ENCODE measurements at regions not wholly inside any gene's neighbourhood (a gene's known extent, or its start where the extent isn't known, plus 50 kb on each side); places are given as distances from the start of the nearest gene placed in this dataset.

DNA sequence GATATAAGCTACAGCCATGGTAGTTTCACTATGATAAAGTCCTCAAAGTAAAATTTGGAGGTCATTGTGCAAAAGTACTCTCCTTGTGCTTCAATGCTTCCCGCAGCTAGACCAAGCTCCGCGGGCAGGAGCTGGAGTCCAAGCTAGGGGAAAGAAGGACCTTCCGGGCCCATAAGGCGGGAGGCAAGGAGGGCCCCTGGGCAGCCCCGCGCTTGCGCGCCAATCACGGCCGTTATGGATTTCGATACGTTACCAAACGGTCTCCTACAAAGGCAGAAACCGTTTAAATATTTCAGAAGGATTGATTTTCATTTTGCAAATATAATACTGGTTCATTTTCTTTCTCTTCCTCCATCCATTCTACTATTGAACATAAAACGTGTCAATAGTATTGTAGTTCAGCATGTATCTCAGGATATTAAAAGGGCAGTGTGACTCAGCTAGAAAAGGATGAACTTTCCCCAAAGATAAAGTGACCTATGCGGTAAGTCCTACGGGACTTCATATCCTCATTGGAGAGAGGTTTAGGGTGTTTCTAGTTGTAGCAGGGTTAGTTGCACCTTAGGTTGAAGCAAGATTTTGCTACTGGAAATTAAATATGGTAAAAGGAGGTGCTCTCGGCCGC, 128.0 kb downstream of the KIF20B start:
- Histone ChIP-seq H3K9me3 (replicated peaks) (no peaks in the 10 kb centered on the region), H3K4me1 (replicated peaks) (no peaks in the 10 kb centered on the region), H3K27ac (no peak overlapping the region), H3K27me3 (replicated peaks) (no peaks in the 10 kb centered on the region; the same call in 1 of the 2 replicates), H3K4me3 (no peak overlapping the region), H3K36me3 (no peaks in the 10 kb centered on the region)
- no peak for DNase-seq (ENCODE audit: low read depth in 1 of 2, low spot score in 2 of 2)

DNA sequence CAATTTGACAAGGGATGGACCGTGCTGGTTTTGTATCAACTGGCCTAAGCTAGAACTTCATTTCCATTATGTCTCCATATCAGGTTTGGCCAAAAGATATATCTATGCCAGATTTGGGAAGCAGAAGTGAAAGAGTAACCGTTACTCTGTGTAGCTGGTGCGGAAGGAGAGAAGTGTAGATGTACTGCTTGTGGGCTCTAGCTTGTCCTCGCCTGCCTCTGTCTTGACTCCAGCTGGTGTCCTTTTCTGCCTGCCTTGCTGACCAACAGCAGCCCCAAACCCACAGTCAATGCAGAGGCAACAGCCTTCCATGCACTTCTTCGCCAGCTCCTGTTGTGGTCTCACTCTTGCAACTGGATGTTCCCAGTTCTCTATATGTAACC, 128.5 kb downstream of the KIF20B start:
- no peaks in the 10 kb centered on the region for H3K9me3 ChIP-seq (replicated peaks)
- H3K36me3 ChIP-seq, result no peaks in the 10 kb centered on the region
- no peaks in the 10 kb centered on the region for H3K4me1 ChIP-seq (replicated peaks)
- no peaks in the 10 kb centered on the region; the same call in 1 of the 2 replicates for H3K27me3 ChIP-seq (replicated peaks)
- no peak overlapping the region for H3K27ac ChIP-seq
- no peak overlapping the region for H3K4me3 ChIP-seq
- DNase-seq (ENCODE audit: low read depth in 1 of 2, low spot score in 2 of 2), result no peak

- Histone ChIP-seq H3K9me3 (replicated peaks) (no peaks in the 10 kb centered on the region), H3K4me1 (replicated peaks) (no peaks in the 10 kb centered on the region), H3K27ac (no peak overlapping the region), H3K27me3 (replicated peaks) (no peaks in the 10 kb centered on the region; the same call in 1 of the 2 replicates), H3K36me3 (no peaks in the 10 kb centered on the region), H3K4me3 (no peak overlapping the region)
- DNase-seq (ENCODE audit: low read depth in 1 of 2, low spot score in 2 of 2), result no peak
Measured at GRCh38 chr10:89830624-89831023, 129.2 kb downstream of the KIF20B start.

DNA sequence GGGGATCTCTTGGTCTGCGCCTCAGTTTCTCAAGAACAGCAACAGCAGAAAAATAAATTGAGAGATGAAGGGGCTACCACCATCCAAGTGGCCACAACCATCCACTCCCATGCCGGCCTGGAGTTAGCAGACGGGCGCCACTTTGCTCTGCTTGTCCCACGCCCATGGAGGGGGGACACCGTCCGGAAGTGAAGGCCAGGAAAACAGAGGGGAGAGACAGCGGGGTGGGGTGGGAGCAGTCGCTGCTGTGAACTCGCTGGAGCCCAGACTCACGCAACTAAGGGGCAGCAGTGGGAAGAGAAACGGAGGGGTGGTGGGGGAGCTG, 135.4 kb downstream of the KIF20B start:
- Histone ChIP-seq H3K4me3 (no peak overlapping the region), H3K27ac (no peak overlapping the region), H3K4me1 (replicated peaks) (no peaks in the 10 kb centered on the region), H3K27me3 (replicated peaks) (no peaks in the 10 kb centered on the region; the same call in 1 of the 2 replicates), H3K36me3 (no peaks in the 10 kb centered on the region), H3K9me3 (replicated peaks) (no peaks in the 10 kb centered on the region)
- no peak for DNase-seq (ENCODE audit: low read depth in 1 of 2, low spot score in 2 of 2)

DNA sequence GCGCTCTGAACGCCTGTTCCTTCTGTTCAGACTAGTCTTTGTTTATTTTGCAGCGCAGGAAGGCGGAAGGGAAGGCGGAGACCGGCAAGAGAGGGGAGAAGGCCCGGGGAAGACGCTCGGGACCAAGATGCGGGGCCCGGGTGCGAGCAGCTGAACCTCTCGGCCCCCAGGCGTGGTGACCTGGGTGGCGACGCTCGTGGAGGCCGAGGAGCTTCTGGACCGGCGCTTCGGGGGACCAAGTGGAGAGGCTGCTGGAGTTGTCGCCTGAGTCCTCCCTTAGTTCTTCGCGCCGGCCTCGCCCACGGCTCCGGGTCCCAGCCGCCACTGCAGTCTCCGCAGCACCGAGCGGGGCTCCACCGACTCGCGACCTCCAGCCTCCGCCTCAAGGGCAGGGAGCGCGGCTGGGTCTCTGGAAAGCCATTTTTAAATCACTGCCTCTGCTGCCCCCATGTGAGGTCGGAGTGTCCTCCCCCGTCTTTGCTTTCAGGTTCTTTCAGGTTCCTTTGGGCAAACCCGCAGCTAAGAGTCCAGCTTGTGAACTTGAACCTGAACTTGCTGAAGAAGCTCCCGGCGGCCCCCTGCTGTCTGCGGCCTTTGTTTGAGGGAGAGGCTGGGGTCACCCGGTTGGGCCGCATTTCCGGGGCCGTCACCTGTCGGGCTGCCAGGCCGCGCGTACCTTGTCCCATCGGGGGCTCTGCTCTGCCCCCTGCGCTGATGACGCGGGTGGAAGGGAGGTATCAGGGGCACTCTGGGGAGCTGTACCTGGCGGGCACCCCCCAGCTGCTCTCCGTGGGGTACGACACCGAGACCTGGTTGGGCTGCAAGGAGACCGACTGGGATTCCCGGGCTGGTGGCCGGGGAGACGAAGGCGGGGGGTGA, 136.0 kb downstream of the KIF20B start:
- Histone ChIP-seq H3K27me3 (replicated peaks) (no peaks in the 10 kb centered on the region; the same call in 1 of the 2 replicates), H3K4me3 (no peak overlapping the region), H3K27ac (no peak overlapping the region), H3K36me3 (no peaks in the 10 kb centered on the region), H3K4me1 (replicated peaks) (no peaks in the 10 kb centered on the region), H3K9me3 (replicated peaks) (no peaks in the 10 kb centered on the region)
- no peak for DNase-seq (ENCODE audit: low read depth in 1 of 2, low spot score in 2 of 2)

DNA sequence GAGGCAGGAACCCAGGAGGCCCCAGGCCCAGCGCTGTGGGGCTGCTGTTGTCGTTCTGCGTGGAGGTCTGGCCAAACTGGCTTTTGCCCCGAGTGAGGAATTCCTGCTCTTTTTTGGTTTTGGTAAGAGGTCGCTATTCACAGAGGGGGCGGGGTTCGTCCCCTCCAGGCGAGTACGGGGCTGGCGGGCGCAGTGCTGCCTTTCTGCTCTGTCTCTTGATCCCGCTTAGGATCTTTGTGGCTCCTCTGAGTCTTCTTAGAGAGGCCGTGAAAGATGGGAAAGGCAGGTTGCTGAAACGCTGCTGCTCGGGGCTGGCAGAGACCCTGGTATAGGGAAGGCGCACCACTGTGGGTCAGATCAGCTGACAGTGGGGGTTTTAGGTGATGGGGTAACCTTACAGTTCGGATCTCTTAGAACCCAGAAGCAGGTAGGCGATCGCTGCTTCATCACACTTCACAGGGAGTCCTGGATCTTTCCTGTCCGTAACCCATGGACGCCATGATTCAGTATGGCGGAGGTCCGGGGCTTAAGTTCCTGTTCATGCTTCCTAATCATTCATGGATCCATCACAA, 136.7 kb downstream of the KIF20B start:
- Histone ChIP-seq H3K9me3 (replicated peaks) (no peaks in the 10 kb centered on the region), H3K4me1 (replicated peaks) (no peaks in the 10 kb centered on the region), H3K36me3 (no peaks in the 10 kb centered on the region), H3K4me3 (no peak overlapping the region), H3K27ac (no peak overlapping the region), H3K27me3 (replicated peaks) (no peaks in the 10 kb centered on the region)
- no peak for DNase-seq (ENCODE audit: low read depth in 1 of 2, low spot score in 2 of 2)

- no peak for DNase-seq (ENCODE audit: low read depth in 1 of 2, low spot score in 2 of 2)
- no peak overlapping the region for H3K4me3 ChIP-seq
- H3K27me3 ChIP-seq (replicated peaks), result no peaks in the 10 kb centered on the region
- H3K36me3 ChIP-seq, result no peaks in the 10 kb centered on the region
- H3K9me3 ChIP-seq (replicated peaks), result no peaks in the 10 kb centered on the region
- no peaks in the 10 kb centered on the region for H3K4me1 ChIP-seq (replicated peaks)
- no peak overlapping the region for H3K27ac ChIP-seq
Measured at GRCh38 chr10:89845541-89846280, 144.3 kb downstream of the KIF20B start.

GRCh38 chr10:89846281-89846630, 144.9 kb downstream of the KIF20B start:
- H3K27ac ChIP-seq, result no peak overlapping the region
- no peaks in the 10 kb centered on the region for H3K36me3 ChIP-seq
- H3K4me3 ChIP-seq, result no peak overlapping the region
- no peak for DNase-seq (ENCODE audit: low read depth in 1 of 2, low spot score in 2 of 2)
- H3K4me1 ChIP-seq (replicated peaks), result no peaks in the 10 kb centered on the region
- H3K9me3 ChIP-seq (replicated peaks), result no peaks in the 10 kb centered on the region
- H3K27me3 ChIP-seq (replicated peaks), result no peaks in the 10 kb centered on the region

GRCh38 chr10:89846786-89847185, 145.4 kb downstream of the KIF20B start:
- Histone ChIP-seq H3K27ac (no peak overlapping the region), H3K9me3 (replicated peaks) (no peaks in the 10 kb centered on the region), H3K36me3 (no peaks in the 10 kb centered on the region), H3K27me3 (replicated peaks) (no peaks in the 10 kb centered on the region), H3K4me3 (no peak overlapping the region), H3K4me1 (replicated peaks) (no peaks in the 10 kb centered on the region)
- DNase-seq (ENCODE audit: low read depth in 1 of 2, low spot score in 2 of 2), result no peak

DNA sequence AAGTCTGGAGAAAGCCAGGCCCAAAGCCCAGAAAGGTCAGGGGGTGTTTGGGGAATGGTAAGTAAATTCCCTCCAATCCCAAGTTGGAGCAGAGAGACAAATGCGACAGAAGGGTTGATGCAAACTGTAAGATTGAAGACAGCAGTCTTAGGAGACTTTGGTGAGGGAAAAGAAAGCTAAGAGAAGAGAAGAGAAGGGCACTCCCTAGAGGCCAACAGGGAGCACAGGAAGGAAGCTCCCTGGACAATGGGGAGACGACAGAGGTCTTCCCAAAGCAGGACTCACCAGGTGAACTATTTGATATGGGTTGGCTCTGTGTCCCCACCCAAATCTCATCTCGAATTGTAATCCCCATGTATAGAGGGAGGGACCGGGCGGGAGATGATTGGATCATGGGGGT, 151.5 kb downstream of the KIF20B start:
- peaks cover 7% of the 10 kb centered on the region; the same call in 1 of the 2 replicates for H3K4me1 ChIP-seq (replicated peaks)
- no peaks in the 10 kb centered on the region for H3K36me3 ChIP-seq
- DNase-seq (ENCODE audit: low read depth in 1 of 2, low spot score in 2 of 2), result no peak
- H3K9me3 ChIP-seq (replicated peaks), result no peaks in the 10 kb centered on the region
- H3K4me3 ChIP-seq, result no peak overlapping the region
- H3K27me3 ChIP-seq (replicated peaks), result no peaks in the 10 kb centered on the region
- H3K27ac ChIP-seq, result no peak overlapping the region

- no peaks in the 10 kb centered on the region for H3K36me3 ChIP-seq
- no peak overlapping the region for H3K4me3 ChIP-seq
- peaks cover 8% of the 10 kb centered on the region; the same call in 1 of the 2 replicates for H3K4me1 ChIP-seq (replicated peaks)
- no peak for DNase-seq (ENCODE audit: low read depth in 1 of 2, low spot score in 2 of 2)
- H3K9me3 ChIP-seq (replicated peaks), result no peaks in the 10 kb centered on the region
- no peak overlapping the region for H3K27ac ChIP-seq
- H3K27me3 ChIP-seq (replicated peaks), result no peaks in the 10 kb centered on the region
Measured at GRCh38 chr10:89853781-89854191, 152.4 kb downstream of the KIF20B start.

- DNase-seq (ENCODE audit: low read depth in 1 of 2, low spot score in 2 of 2), result peak in 1 of 2 experiments; percentile 14
- Histone ChIP-seq H3K4me1 (replicated peaks) (peaks cover 22% of the 10 kb centered on the region), H3K36me3 (no peaks in the 10 kb centered on the region), H3K4me3 (no peak overlapping the region), H3K9me3 (replicated peaks) (no peaks in the 10 kb centered on the region), H3K27ac (no peak overlapping the region), H3K27me3 (replicated peaks) (no peaks in the 10 kb centered on the region)
Measured at GRCh38 chr10:89857431-89858042, 156.1 kb downstream of the KIF20B start.

DNA sequence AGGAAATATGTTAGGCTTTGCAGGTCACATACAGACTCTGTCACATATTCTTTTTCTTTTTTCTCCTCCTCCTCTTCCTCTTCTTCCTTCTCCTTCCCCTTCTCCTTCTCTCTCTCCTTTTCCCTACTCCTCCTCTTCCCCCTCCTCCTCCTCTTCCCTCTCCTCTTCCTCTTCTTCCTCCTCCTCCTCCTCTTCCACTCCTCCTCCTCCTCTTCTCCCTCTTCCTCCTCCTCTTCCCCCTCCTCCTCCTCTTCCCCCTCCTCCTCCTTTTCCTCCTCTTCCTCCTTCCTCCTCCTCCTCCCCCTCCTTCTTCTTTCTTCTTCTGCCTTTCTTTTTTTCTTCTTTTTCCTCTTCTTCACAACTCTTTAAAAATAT, 159.8 kb downstream of the KIF20B start:
- Histone ChIP-seq H3K4me1 (replicated peaks) (peaks cover 22% of the 10 kb centered on the region), H3K27me3 (replicated peaks) (no peaks in the 10 kb centered on the region), H3K4me3 (peak overlapping the region; percentile 11), H3K27ac (0 out of 2 replicates have a peak overlapping the region, but pooled peaks have one; percentile 18), H3K36me3 (no peaks in the 10 kb centered on the region), H3K9me3 (replicated peaks) (no peaks in the 10 kb centered on the region)
- DNase-seq (ENCODE audit: low read depth in 1 of 2, low spot score in 2 of 2), result no peak

Data from SJSA1 (cell line).